HCT116 (cell line): ENCODE measurements at regions not wholly inside any gene's neighbourhood (a gene's known extent, or its start where the extent isn't known, plus 50 kb on each side); places are given as distances from the start of the nearest gene placed in this dataset.

Experiments used
- ATAC-seq: fragments of 200-7000 bp; cut with Tn5 transposase; 2 replicates; pipeline ENCODE4 v1.9.1; 2020; ENCODE audit warnings: mild to moderate bottlenecking, moderate library complexity
- BruUV-seq: library from RNA; stranded (reverse); fragments of 400-500 nt; replicated peaks from 2 replicates; lab custom pipeline; 2021; lab: Mats Ljungman, UMichigan
- CTCF ChIA-PET: fragments of 300-600 bp; sonication (Branson Sonifier 250); formaldehyde crosslinking; loops from one replicate; lab custom pipeline; 2021; ENCODE audit warnings: antibody characterized with exemption; lab: Charles Lee
- POLR2A ChIA-PET: fragments of 300-600, 350-600 bp; sonication (Branson Sonifier 250); formaldehyde crosslinking; loops from one replicate; lab custom pipeline; 2021; ENCODE audit warnings: antibody characterized with exemption; lab: Charles Lee
- RAD21 ChIA-PET, 2 experiments: fragments of 300-600 bp; sonication (Branson Sonifier 250); formaldehyde crosslinking; loops; one replicate each; lab custom pipeline; 2023; ENCODE audit warnings: low total read pairs in 2 of 2; ENCODE audit not compliant: uncharacterized antibody in 2 of 2, unreplicated experiment in 2 of 2, low non-redundant PET in 1 of 2; lab: Charles Lee
- DNase-seq: peaks from one replicate; pipeline ENCODE4 v3.0.0-alpha.2; 2010; ENCODE audit warnings: low read depth, low spot score
- H2AFZ ChIP-seq: fragments of 200-600 bp; shearing (Covaris generic), sonication (generic); 2 replicates; pipeline ENCODE4 v1.6.1; 2017; ENCODE audit warnings: low read depth, mixed run types, mixed read lengths, antibody characterized with exemption, low read length; ENCODE audit not compliant: poor library complexity, severe bottlenecking
- H3K27ac ChIP-seq: 2 replicates; pipeline ENCODE4 v1.5.1; 2012; ENCODE audit warnings: low read depth, low read length
- H3K27me3 ChIP-seq: fragments of 200-600 bp; sonication (generic); 2 replicates; pipeline ENCODE4 v1.6.1; 2016; ENCODE audit warnings: mixed run types, low read length, mixed read lengths; ENCODE audit not compliant: insufficient read depth
- H3K36me3 ChIP-seq, 2 experiments: fragments of 200-500 bp in 1 of 2; fragments of 200-600 bp in 1 of 2; sonication (Bioruptor generic) in 1 of 2; sonication (generic) in 1 of 2; 2 replicates each; pipeline versions ENCODE4 v1.5.1 to v1.6.1; 2014 to 2016; ENCODE audit warnings: low read length in 2 of 2, inconsistent platforms in 1 of 2, mixed read lengths in 1 of 2, mixed run types in 1 of 2; ENCODE audit not compliant: insufficient read depth in 2 of 2, control insufficient read depth in 1 of 2
- H3K4me1 ChIP-seq, 2 experiments: fragments of 200-600 bp in 1 of 2; sonication (generic) in 1 of 2; 2 replicates each; pipeline versions ENCODE4 v1.5.1 to v1.6.1; 2012 to 2017; ENCODE audit warnings: low read length in 2 of 2, inconsistent platforms in 1 of 2, mild to moderate bottlenecking in 1 of 2, mixed read lengths in 1 of 2, mixed run types in 1 of 2, moderate library complexity in 1 of 2; ENCODE audit not compliant: insufficient read depth in 2 of 2, control insufficient read depth in 1 of 2
- H3K4me2 ChIP-seq: fragments of 200-600 bp; sonication (generic); 2 replicates; pipeline ENCODE4 v1.6.1; 2017; ENCODE audit warnings: mixed run types, low read length, mixed read lengths
- H3K4me3 ChIP-seq, 2 experiments: fragments of 200-600 bp in 1 of 2; sonication (generic) in 1 of 2; replicated peaks in 1 of 2; 2 replicates each; pipeline ENCODE4 v1.5.1; 2011 to 2016; ENCODE audit warnings: low read length in 2 of 2, control low read depth in 1 of 2, low read depth in 1 of 2, mild to moderate bottlenecking in 1 of 2, mixed read lengths in 1 of 2, mixed run types in 1 of 2
- H3K79me2 ChIP-seq: fragments of 200-600 bp; sonication (generic); 2 replicates; pipeline ENCODE4 v1.6.1; 2017; ENCODE audit warnings: mild to moderate bottlenecking, mixed run types, low read length, moderate library complexity, mixed read lengths; ENCODE audit not compliant: insufficient read depth
- H3K9ac ChIP-seq: fragments of 200-600 bp; sonication (generic); 2 replicates; pipeline ENCODE4 v1.6.1; 2016; ENCODE audit warnings: low read length, mixed read lengths
- H3K9me2 ChIP-seq: fragments of 200-600 bp; sonication (generic), shearing (Covaris generic); 2 replicates; pipeline ENCODE4 v1.6.1; 2017; ENCODE audit warnings: mixed run types, mild to moderate bottlenecking, moderate library complexity; ENCODE audit not compliant: insufficient read depth
- H3K9me3 ChIP-seq, 2 experiments: fragments of 200-500 bp in 1 of 2; fragments of 200-600 bp in 1 of 2; sonication (Bioruptor generic) in 1 of 2; sonication (generic) in 1 of 2; 2 replicates each; pipeline ENCODE4 v1.6.1; 2014 to 2017; ENCODE audit warnings: low read length in 2 of 2, mixed read lengths in 2 of 2, inconsistent platforms in 1 of 2, low read depth in 1 of 2, mild to moderate bottlenecking in 1 of 2, mixed run types in 1 of 2, moderate library complexity in 1 of 2; ENCODE audit not compliant: control insufficient read depth in 1 of 2, insufficient read depth in 1 of 2
- H4K20me1 ChIP-seq: fragments of 200-600 bp; sonication (generic), shearing (Covaris generic); 2 replicates; pipeline ENCODE4 v1.6.1; 2017; ENCODE audit warnings: mixed run types, mild to moderate bottlenecking, moderate library complexity; ENCODE audit not compliant: insufficient read depth
- CEBPB ChIP-seq: IDR thresholded peaks from 2 replicates; pipeline ENCODE4 v1.6.1; 2012; ENCODE audit warnings: low read depth
- CTCF ChIP-seq, 3 experiments: fragments of 200-600 bp in 1 of 3; sonication (generic) in 1 of 3; IDR thresholded peaks in 2 of 3; conservative IDR thresholded peaks in 1 of 3; 2 replicates each; pipeline ENCODE4 v1.5.1; 2012 to 2017; ENCODE audit warnings: low read depth in 2 of 3, low read length in 2 of 3, antibody characterized with exemption in 1 of 3, borderline replicate concordance in 1 of 3, control low read depth in 1 of 3, mild to moderate bottlenecking in 1 of 3, mixed read lengths in 1 of 3, mixed run types in 1 of 3, moderate library complexity in 1 of 3; ENCODE audit not compliant: insufficient read depth in 1 of 3
- ELF1 ChIP-seq: IDR thresholded peaks from 2 replicates; pipeline ENCODE4 v1.6.1; 2012; ENCODE audit warnings: low read depth, borderline replicate concordance
- EZH2 ChIP-seq: fragments of 200-600 bp; sonication (generic); IDR thresholded peaks from 2 replicates; pipeline ENCODE4 v1.6.1; 2017; ENCODE audit warnings: antibody characterized with exemption, mixed run types
- EZH2phosphoT487 ChIP-seq: fragments of 200-600 bp; IDR thresholded peaks from 2 replicates; pipeline ENCODE4 v1.6.1; 2018; ENCODE audit warnings: antibody characterized with exemption, borderline replicate concordance
- FOSL1 ChIP-seq: IDR thresholded peaks from 2 replicates; pipeline ENCODE4 v1.6.1; 2012; ENCODE audit warnings: low read depth
- POLR2A ChIP-seq: IDR thresholded peaks from 2 replicates; pipeline ENCODE4 v1.7.0; 2011; ENCODE audit warnings: borderline replicate concordance; ENCODE audit not compliant: insufficient read depth, insufficient read length; ENCODE audit errors: extremely low read depth
- RAD21 ChIP-seq: IDR thresholded peaks from 2 replicates; pipeline ENCODE4 v1.6.1; 2012; ENCODE audit warnings: low read depth, mild to moderate bottlenecking
- SP1 ChIP-seq: IDR thresholded peaks from 2 replicates; pipeline ENCODE4 v1.6.1; 2012; ENCODE audit warnings: low read depth
- SRF ChIP-seq: IDR thresholded peaks from 2 replicates; pipeline ENCODE4 v1.6.1; 2012; ENCODE audit warnings: low read depth
- ZFX ChIP-seq: fragments of 450-650 bp; IDR thresholded peaks from 2 replicates; pipeline ENCODE4 v1.6.1; 2017
- ZNF274 ChIP-seq: fragments of 200-500 bp; sonication (Bioruptor generic); IDR thresholded peaks from 2 replicates; pipeline ENCODE4 v1.6.1; 2014; ENCODE audit warnings: mild to moderate bottlenecking, low read depth, low read length, inconsistent platforms
- intact Hi-C: fragments of 100-400 bp; cut with micrococcal nuclease; formaldehyde crosslinking; loops from 2 replicates; pipeline ENCODE4 v1.10.0; 2022
- TF ChIP-seq, protein P1 (sequence below): IDR thresholded peaks from 2 replicates; pipeline ENCODE4 v1.6.1; 2012

GRCh38 chr20:24314053-24314452, 155.4 kb upstream of the SYNDIG1 start:
- Histone ChIP-seq H3K36me3 (no peaks in the 10 kb centered on the region), H3K9ac (no peak overlapping the region), H3K27me3 (no peaks in the 10 kb centered on the region), H3K27ac (no peak overlapping the region), H2AFZ (no peak overlapping the region), H3K9me2 (no peaks in the 10 kb centered on the region), H3K9me3 (peaks cover 0 to 6% of the 10 kb centered on the region in 2 experiments; a peak in 1 of 4 replicates), H3K79me2 (no peaks in the 10 kb centered on the region), H4K20me1 (no peaks in the 10 kb centered on the region), H3K4me2 (no peak overlapping the region), H3K4me3 (no peak overlapping the region), H3K4me1 (no peaks in the 10 kb centered on the region)
- no peak for DNase-seq
- ATAC-seq, result no peak
- TF ChIP-seq EZH2phosphoT487, result no peak
- no peak for TF ChIP-seq ZNF274
- TF ChIP-seq FOSL1, result no peak
- TF ChIP-seq CTCF (IDR thresholded peaks at IDR 0.05 in 2 of 3, conservative IDR thresholded peaks at IDR 0.05 in 1 of 3; ENCODE audit: borderline replicate concordance in 1 of 3, insufficient read depth in 1 of 3, low read depth in 2 of 3, low read length in 2 of 3), result no peak
- TF ChIP-seq SP1, result no peak
- TF ChIP-seq EZH2, result no peak
- no peak for TF ChIP-seq ELF1
- POLR2A ChIA-PET, result no interaction called here
- intact Hi-C loops, result no loop called here
- RAD21 ChIA-PET, result no interaction called here
- CTCF ChIA-PET, result no interaction called here
- BruUV-seq, result no TSS peak

DNA sequence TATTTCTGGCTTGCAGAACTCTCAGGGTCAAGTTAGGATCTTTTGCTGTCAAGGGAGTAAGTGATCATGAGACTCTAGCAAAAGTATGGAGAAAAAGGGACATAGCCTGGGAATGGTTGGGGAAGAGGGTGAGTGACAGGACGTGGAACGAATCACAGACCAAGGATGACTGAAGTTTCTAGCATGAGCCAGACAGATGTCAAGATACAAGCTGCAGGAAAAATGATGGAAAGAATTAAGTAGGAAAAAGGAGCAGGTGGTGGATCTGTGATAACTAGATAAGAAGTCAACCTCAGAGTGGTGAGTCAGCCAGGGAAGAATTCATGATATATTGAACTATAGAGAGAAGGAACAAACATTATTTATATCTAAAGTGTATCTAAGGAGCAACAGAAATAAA, 159.8 kb upstream of the SYNDIG1 start:
- H3K27ac ChIP-seq, result no peak overlapping the region
- intact Hi-C loops, result no loop called here
- no peaks in the 10 kb centered on the region for H3K36me3 ChIP-seq
- no peaks in the 10 kb centered on the region for H3K27me3 ChIP-seq
- no peaks in the 10 kb centered on the region for H4K20me1 ChIP-seq
- ChIA-PET CTCF (no interaction called here), RAD21 (no interaction called here), POLR2A (no interaction called here)
- no TSS peak for BruUV-seq
- H3K4me1 ChIP-seq, result no peaks in the 10 kb centered on the region
- DNase-seq (no peak), ATAC-seq (no peak)
- no peak overlapping the region for H3K4me3 ChIP-seq
- no peak overlapping the region for H3K9ac ChIP-seq
- TF ChIP-seq SP1 (no peak), CEBPB (no peak), POLR2A (no peak), EZH2phosphoT487 (no peak), EZH2 (no peak), ZFX (no peak), ZNF274 (no peak), RAD21 (no peak), SRF (no peak)
- TF ChIP-seq, protein P1, sequence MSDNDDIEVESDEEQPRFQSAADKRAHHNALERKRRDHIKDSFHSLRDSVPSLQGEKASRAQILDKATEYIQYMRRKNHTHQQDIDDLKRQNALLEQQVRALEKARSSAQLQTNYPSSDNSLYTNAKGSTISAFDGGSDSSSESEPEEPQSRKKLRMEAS, result no peak
- no peak overlapping the region for H3K4me2 ChIP-seq
- H3K9me3 ChIP-seq, result no peaks in the 10 kb centered on the region
- H3K9me2 ChIP-seq, result no peaks in the 10 kb centered on the region
- no peaks in the 10 kb centered on the region for H3K79me2 ChIP-seq
- no peak overlapping the region for H2AFZ ChIP-seq
